CD4-positive, alpha-beta T cell treated with Interferon alpha-2 for 1 hour (primary cell): ENCODE measurements at regions not wholly inside any gene's neighbourhood (a gene's known extent, or its start where the extent isn't known, plus 50 kb on each side); places are given as distances from the start of the nearest gene placed in this dataset.
"Not testable (repeated sequence)": the region's sequence is repeated elsewhere in the genome, so short reads cannot be mapped to it uniquely, and the experiment has no call there.

Source experiments
- DNase-seq, 2 donors: peaks; one replicate each; pipeline ENCODE4 v3.0.0-alpha.2; 2020 to 2022

GRCh38 chr2:87199228-87199627, 177.6 kb upstream of the PLGLB1 start:
- not testable (repeated sequence) for DNase-seq

GRCh38 chr2:87204569-87205147, 183.0 kb upstream of the PLGLB1 start:
- DNase-seq = not testable (repeated sequence)

- not testable (repeated sequence) for DNase-seq
Measured at GRCh38 chr2:87212938-87213337, 191.3 kb upstream of the PLGLB1 start.

- DNase-seq = not testable (repeated sequence)
Measured at GRCh38 chr2:87217005-87217404, 195.4 kb upstream of the PLGLB1 start.

- DNase-seq = peak; percentile 17 to 57
Measured at GRCh38 chr2:87217741-87218410, 196.2 kb upstream of the PLGLB1 start.

GRCh38 chr2:87220651-87221050, 199.0 kb upstream of the PLGLB1 start:
- DNase-seq = not testable (repeated sequence)

GRCh38 chr2:87222131-87222530, 200.5 kb upstream of the PLGLB1 start:
- DNase-seq = not testable (repeated sequence)

- not testable (repeated sequence) for DNase-seq
Measured at GRCh38 chr2:87223873-87224272, 202.2 kb upstream of the PLGLB1 start.

- DNase-seq = peak in 1 of 2 donors; percentile 11
Measured at GRCh38 chr2:87229091-87229689, 207.5 kb upstream of the PLGLB1 start.

GRCh38 chr2:87229964-87230363, 208.3 kb upstream of the PLGLB1 start:
- DNase-seq = not testable (repeated sequence)

- not testable (repeated sequence) for DNase-seq
Measured at GRCh38 chr2:87235333-87235981, 213.8 kb upstream of the PLGLB1 start.

- DNase-seq = not testable (repeated sequence)
Measured at GRCh38 chr2:87237570-87238336, 216.1 kb upstream of the PLGLB1 start.

GRCh38 chr2:87239558-87240215, 218.0 kb upstream of the PLGLB1 start:
- DNase-seq = not testable (repeated sequence)

GRCh38 chr2:87246066-87246717, 224.5 kb upstream of the PLGLB1 start:
- not testable (repeated sequence) for DNase-seq

- DNase-seq = not testable (repeated sequence)
Measured at GRCh38 chr2:87252046-87252445, 230.4 kb upstream of the PLGLB1 start.

- not testable (repeated sequence) for DNase-seq
Measured at GRCh38 chr2:87254562-87254961, 232.9 kb upstream of the PLGLB1 start.

- DNase-seq = peak in 1 of 2 donors; percentile 21
Measured at GRCh38 chr2:87255410-87255809, 233.8 kb upstream of the PLGLB1 start.

- DNase-seq = not testable (repeated sequence)
Measured at GRCh38 chr2:87258887-87259286, 237.2 kb upstream of the PLGLB1 start.

- DNase-seq = not testable (repeated sequence)
Measured at GRCh38 chr2:87262184-87262702, 240.6 kb upstream of the PLGLB1 start.

- DNase-seq = not testable (repeated sequence)
Measured at GRCh38 chr2:87263868-87264518, 242.3 kb upstream of the PLGLB1 start.

GRCh38 chr2:87275192-87275591, 253.5 kb upstream of the PLGLB1 start:
- DNase-seq = not testable (repeated sequence)
